RCC 7860 (cell line): ENCODE measurements at regions not wholly inside any gene's neighbourhood (a gene's known extent, or its start where the extent isn't known, plus 50 kb on each side); places are given as distances from the start of the nearest gene placed in this dataset.
"Not testable (repeated sequence)": the region's sequence is repeated elsewhere in the genome, so short reads cannot be mapped to it uniquely, and the experiment has no call there.

Source experiments
- DNase-seq: peaks from one replicate; pipeline ENCODE4 v3.0.0-alpha.2; 2015; ENCODE audit warnings: low spot score
- FAIRE-seq: peaks from 2 replicates; lab custom pipeline; 2012; peaks lifted over from hg19 to GRCh38; lab: Jason Lieb, UNC

- FAIRE-seq, result no peak
- DNase-seq, result no peak
Observed at GRCh38 chr7:92976931-92977330, 140.6 kb upstream of the CDK6 start.

DNA sequence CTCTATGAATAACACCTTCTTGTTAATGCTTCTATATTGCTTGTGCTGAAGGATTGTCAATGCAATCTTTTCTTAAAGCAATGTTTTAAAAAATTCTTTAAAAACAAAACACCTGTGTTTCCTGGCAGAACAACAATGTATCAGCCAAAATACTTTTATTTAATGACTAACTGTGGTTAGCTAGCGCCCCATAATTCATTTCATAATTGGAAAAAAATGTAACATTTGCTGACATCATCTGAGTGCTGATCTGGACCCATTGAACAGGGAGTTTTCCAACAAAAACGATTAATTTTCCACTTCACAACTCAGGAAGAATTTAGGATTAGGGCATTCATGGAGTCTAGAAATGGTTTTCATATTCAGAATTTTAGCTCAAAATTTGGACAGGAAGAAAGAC lies 137.6 kb upstream of the CDK6 start:
- FAIRE-seq (peak; percentile 38), DNase-seq (no peak)

- DNase-seq (no peak), FAIRE-seq (peak; percentile 23)
Observed at GRCh38 chr7:92973293-92973731, 136.9 kb upstream of the CDK6 start.

GRCh38 chr7:92972441-92972840 lies 136.1 kb upstream of the CDK6 start:
- FAIRE-seq (no peak), DNase-seq (no peak)

- FAIRE-seq (no peak), DNase-seq (no peak)
Observed at GRCh38 chr7:92969061-92969460, 132.7 kb upstream of the CDK6 start.

GRCh38 chr7:92968502-92968901 lies 132.1 kb upstream of the CDK6 start:
- DNase-seq, result no peak
- no peak for FAIRE-seq

- DNase-seq (no peak), FAIRE-seq (no peak)
Observed at GRCh38 chr7:92967238-92967637, 130.9 kb upstream of the CDK6 start.

DNA sequence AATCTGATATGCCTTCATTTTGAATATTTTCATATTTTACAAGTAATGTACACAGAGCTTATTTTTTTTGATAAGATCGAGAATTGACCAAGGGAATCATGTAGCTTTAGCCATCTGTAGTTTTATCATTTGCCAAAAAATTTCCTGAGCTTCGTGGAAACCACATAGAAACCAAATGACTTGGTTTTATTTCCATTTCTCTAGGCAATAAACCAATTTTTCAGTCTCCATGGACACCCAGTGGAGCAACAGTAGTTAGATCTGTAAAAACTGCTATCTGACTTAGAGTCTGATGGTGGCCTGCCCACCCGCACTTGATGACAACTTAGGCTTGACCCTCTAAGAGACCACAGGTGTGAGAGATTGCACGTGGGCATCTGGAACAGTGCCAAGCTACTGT lies 127.8 kb upstream of the CDK6 start:
- no peak for FAIRE-seq
- no peak for DNase-seq

DNA sequence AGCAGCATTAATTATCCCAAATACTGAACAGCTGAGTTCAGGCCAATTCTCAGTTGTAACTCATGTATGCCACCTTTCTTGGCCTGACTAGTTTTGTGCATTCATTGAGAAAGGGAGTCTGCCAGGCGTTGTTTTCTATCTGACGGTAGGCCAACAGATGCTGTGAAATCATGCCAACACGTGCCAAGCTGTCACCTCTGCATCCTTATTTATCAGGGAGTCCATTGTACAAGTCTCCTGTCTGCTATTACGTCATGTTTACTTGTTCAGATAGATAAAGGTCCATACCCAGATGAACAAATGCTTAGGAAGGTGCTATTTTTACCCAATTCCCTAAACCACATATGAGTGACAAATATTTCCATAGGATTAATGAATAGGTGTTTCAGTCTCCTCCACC lies 127.2 kb upstream of the CDK6 start:
- DNase-seq, result no peak
- no peak for FAIRE-seq

DNA sequence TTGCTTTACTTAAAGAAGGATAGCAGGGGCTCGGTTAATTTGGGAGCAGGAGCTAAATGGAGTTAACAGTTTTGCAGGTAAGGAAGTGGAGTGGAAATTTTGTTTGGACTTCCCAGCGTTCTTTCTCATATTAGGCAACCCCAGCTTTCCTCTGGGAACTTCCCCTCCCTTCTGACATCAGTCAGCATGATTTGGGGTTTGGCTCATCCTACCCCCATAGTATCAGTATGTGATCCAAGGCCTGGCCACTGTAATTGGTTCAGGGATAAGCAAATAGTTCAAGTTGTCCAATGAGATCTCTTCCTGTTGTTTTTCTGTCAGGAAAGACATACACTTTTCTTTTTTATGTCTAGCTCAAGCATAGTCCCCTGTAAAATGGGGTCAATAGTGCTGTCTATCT lies 125.6 kb upstream of the CDK6 start:
- DNase-seq, result no peak
- FAIRE-seq, result no peak

DNA sequence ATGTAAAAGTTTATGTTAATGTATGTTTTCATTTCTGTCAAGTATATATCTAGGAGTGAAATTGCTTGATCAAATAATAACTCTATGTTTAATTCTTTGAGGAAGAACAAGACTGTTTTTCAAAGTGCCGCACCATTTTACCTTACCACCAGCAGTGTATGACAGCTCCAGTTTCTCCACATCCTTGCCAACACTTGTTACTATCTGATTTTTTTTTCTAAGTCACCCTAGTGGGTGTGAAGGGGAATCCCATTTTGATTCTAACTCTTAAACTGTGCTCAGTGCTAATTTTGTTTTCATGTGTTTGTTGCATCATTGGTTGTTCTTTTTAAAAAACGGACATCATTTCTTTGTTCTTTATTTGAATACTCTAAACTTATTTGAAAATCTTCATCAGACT lies 120.2 kb upstream of the CDK6 start:
- FAIRE-seq (no peak), DNase-seq (no peak)

DNA sequence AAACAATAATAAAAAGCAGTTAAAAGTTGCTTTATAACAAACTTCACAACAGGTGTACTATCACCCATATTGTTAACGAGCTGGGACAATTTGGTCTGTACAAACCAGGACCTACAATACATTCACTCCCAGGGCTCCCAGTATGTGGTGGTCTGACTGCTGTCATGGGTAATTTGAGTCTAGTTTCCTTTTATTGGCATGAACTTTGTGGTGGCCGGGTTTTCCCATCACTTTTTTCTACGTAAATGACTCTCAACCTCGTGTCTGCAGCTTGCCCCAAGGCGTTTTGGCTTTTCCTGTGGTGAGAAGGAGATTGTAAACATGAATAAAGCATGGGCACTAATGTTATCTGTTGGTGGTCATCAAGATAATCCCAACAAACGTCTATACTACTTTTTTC lies 118.7 kb upstream of the CDK6 start:
- DNase-seq (no peak), FAIRE-seq (no peak)

DNA sequence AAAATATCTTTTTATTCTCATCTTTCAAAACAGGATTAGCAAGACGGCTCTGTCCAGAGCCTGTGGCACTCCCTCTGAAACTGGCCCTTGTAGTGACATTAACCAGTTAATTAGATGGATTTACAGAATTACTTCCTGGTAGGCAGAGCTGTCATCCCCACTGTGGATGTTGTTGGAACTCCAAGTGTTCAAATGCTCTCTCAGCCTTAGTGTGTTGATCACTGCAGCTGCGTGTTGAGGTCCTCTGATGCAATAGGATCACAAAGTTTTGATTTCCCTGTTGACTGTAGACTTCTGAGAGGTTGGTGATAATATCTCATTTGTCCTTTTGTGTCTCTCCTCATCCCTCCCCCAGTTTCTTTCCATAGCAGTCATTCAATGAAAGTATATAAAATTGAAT lies 117.3 kb upstream of the CDK6 start:
- FAIRE-seq (no peak), DNase-seq (no peak)

DNA sequence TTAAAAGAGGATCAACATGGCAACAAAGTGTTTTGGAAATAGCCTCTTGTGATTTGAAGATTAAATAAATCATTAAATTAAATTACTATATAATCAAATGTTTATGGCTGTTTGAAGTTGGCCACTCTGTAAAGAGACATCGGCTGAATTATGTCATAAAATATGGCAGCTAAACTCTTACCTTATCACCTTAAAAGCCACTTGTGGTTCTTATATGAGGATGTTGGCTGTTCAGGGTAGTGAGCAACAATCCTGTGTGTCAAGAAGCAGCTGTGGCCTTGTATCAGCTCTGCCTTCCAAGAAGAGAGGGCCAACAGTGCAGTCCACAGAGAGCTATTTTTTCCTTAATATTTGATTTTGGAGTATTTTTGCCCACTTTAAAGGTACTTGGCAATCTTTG lies 113.4 kb upstream of the CDK6 start:
- FAIRE-seq (no peak), DNase-seq (no peak)

DNA sequence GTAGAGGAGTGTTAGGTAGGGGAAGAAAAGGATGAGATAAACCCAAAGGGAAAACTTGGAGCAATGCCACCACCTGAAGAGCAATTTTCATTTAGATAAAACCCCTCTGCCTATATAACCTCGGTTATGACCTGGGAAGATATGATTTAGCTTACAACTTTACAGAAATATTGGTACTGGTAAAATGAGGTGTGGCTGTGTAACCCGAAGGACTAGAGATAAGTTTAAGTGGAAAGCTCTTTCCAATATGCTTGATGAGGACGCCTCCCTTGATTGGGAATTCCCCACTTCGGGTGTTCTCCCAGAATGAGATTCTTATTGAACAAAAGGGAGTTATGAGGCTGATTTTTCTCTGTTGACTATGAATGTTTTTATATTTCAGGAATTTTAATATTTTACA lies 109.5 kb upstream of the CDK6 start:
- no peak for DNase-seq
- no peak for FAIRE-seq

GRCh38 chr7:92944633-92945032 lies 108.3 kb upstream of the CDK6 start:
- FAIRE-seq (no peak), DNase-seq (no peak)

- FAIRE-seq, DNase-seq: not testable (repeated sequence)
Observed at GRCh38 chr7:92942706-92943105, 106.3 kb upstream of the CDK6 start.

DNA sequence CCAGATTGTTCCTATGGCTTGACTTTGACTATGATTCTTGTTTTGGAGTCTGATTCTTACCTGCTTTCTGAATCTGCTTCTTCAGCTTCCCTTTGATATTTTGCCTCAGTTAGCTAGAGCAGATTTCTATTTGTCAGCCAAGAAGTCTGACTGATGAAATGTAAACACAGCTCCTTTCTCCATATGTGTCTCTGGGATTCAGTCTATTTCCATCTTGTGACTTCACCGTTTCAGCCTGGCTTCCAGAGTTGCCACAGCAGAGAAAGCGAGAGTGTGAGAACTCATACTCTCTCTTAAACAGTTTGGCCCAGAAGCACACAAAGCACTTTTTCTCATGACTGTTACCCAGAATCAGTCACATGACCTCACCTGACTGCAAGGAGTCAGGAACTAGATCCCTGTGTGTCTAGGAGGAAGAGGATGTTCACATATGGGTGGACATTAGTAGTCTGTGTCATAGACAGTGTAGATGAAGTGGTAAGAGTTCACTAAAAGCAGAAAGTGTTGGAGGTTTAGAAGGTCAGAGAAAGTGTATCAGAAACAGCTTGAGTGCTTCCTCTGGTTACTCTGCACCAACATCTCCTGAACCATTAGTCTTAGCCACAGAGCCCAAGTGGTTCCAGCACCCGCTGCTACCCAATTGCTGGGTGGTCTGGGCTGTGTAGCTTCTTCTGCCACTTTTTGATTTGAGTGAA lies 103.4 kb upstream of the CDK6 start:
- DNase-seq, result no peak
- no peak for FAIRE-seq

DNA sequence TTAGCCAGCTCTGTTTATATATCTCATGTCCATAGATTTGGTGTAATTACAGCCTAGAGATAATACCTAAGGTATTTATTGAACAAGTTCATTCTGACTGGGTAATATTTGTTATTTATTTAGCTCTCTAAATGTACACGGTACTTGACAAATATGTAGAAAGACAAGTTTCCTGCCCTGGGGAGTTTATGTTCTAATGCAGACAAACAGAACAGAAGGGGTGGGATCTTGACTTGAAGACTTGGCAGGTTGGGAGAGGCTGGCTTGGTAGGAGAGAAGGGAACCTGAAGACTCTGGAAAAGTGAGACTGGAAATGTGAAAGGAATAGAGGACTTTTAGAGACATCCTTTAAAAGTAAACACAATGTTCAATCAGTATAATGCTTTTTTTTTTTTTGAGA lies 97.7 kb upstream of the CDK6 start:
- DNase-seq, result no peak
- FAIRE-seq, result no peak

DNA sequence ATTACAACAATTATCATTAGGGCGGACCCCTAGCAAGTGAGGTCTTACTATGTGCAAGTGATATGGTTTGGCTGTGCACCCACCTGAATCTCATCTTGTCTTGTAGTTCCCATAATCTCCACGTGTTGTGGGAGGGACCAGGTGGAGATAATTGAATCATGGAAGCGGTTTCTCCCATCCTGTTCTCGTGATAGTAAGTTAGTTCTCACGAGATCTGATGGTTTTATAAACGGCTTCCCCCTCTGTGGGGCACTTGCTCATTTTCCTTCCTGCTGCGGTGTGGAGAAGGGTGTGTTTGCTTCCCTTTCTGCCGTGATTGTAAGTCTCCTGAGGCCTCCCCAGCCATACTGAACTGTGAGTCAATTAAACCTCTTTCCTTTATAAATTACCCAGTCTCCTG lies 96.1 kb upstream of the CDK6 start:
- DNase-seq, result no peak
- FAIRE-seq, result no peak

GRCh38 chr7:92930404-92930803 lies 94.0 kb upstream of the CDK6 start:
- DNase-seq (no peak), FAIRE-seq (no peak)

DNA sequence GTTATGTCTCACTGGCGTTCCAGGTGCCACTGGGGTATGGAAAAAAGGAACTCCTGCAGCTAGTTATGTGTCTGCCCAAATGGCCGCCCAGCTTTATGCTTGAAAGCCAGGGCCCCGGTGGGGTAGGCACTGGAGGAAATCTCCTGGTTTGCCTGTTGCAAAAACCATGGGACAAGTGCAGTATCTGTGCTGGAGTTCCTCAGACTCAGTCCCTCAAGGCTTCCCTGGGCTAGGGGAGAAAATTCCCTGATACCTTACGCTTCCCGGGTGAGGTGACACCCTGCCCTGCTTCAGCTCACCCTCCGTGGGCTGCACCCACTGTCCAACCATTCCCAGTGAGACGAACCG lies 90.3 kb upstream of the CDK6 start:
- FAIRE-seq (no peak), DNase-seq (no peak)

GRCh38 chr7:92925876-92926696 lies 89.7 kb upstream of the CDK6 start:
- DNase-seq (no peak), FAIRE-seq (no peak)
